SK-N-SH (cell line): ENCODE measurements at regions not wholly inside any gene's neighbourhood (a gene's known extent, or its start where the extent isn't known, plus 50 kb on each side); places are given as distances from the start of the nearest gene placed in this dataset.
"Not testable (repeated sequence)": the region's sequence is repeated elsewhere in the genome, so short reads cannot be mapped to it uniquely, and the experiment has no call there.

Source experiments
- CTCF ChIA-PET: fragments of 300-600, 350-600 bp; formaldehyde crosslinking; extraction: SDS; loops from one replicate; lab custom pipeline; 2021; lab: Yijun Ruan, JAX
- POLR2A ChIA-PET: fragments of 350-600 bp; sonication (Branson Sonifier 250); formaldehyde crosslinking; extraction: SDS; loops from one replicate; lab custom pipeline; 2020; ENCODE audit warnings: antibody characterized with exemption, inconsistent platforms; lab: Yijun Ruan, JAX
- DNase-seq: peaks from one replicate; pipeline ENCODE4 v3.0.0; 2012
- H2AFZ ChIP-seq: fragments of 200-600 bp; sonication (generic); 2 replicates; pipeline ENCODE4 v1.8.1; 2016; ENCODE audit warnings: antibody characterized with exemption, mild to moderate bottlenecking, low read depth
- H3F3A ChIP-seq: fragments of 200-600 bp; sonication (generic); replicated peaks from 2 replicates; pipeline ENCODE3; 2016; ENCODE audit warnings: antibody characterized with exemption, mild to moderate bottlenecking; ENCODE audit not compliant: insufficient read depth
- H3K27ac ChIP-seq, 2 experiments: fragments of 200-500 bp in 1 of 2; fragments of 200-600 bp in 1 of 2; sonication (Bioruptor generic) in 1 of 2; sonication (generic), shearing (Covaris generic) in 1 of 2; 2 replicates each; pipeline versions ENCODE4 v1.5.1 to v1.6.1; 2014 to 2016; ENCODE audit warnings: low read depth in 2 of 2, inconsistent platforms in 1 of 2, low read length in 1 of 2, mild to moderate bottlenecking in 1 of 2, mixed read lengths in 1 of 2
- H3K27me3 ChIP-seq: fragments of 200-600 bp; sonication (generic), shearing (Covaris generic); 2 replicates; pipeline ENCODE4 v1.6.1; 2016; ENCODE audit warnings: mixed run types; ENCODE audit not compliant: insufficient read depth
- H3K36me3 ChIP-seq, 2 experiments: fragments of 200-500 bp in 1 of 2; fragments of 200-600 bp in 1 of 2; sonication (Bioruptor generic) in 1 of 2; sonication (generic) in 1 of 2; replicated peaks in 1 of 2; 2 replicates each; pipeline versions ENCODE3 to v1.5.1; 2014 to 2016; ENCODE audit warnings: low read length in 1 of 2, mild to moderate bottlenecking in 1 of 2; ENCODE audit not compliant: insufficient read depth in 2 of 2, control insufficient read depth in 1 of 2
- H3K4me1 ChIP-seq, 2 experiments: fragments of 200-500 bp in 1 of 2; fragments of 200-600 bp in 1 of 2; sonication (Bioruptor generic) in 1 of 2; sonication (generic), shearing (Covaris generic) in 1 of 2; 2 replicates each; pipeline versions ENCODE4 v1.5.1 to v1.6.1; 2014 to 2016; ENCODE audit warnings: low read depth in 1 of 2, low read length in 1 of 2, mixed run types in 1 of 2; ENCODE audit not compliant: insufficient read depth in 2 of 2, control insufficient read depth in 1 of 2
- H3K4me2 ChIP-seq: fragments of 200-600 bp; sonication (generic), shearing (Covaris generic); 2 replicates; pipeline ENCODE4 v1.6.1; 2017; ENCODE audit warnings: mixed run types
- H3K4me3 ChIP-seq, 2 experiments: fragments of 200-500 bp in 1 of 2; fragments of 200-600 bp in 1 of 2; sonication (Bioruptor generic) in 1 of 2; sonication (generic), shearing (Covaris generic) in 1 of 2; 2 replicates each; pipeline versions ENCODE4 v1.5.1 to v1.8.1; 2014 to 2016; ENCODE audit warnings: low read depth in 2 of 2, inconsistent platforms in 1 of 2, low read length in 1 of 2, mild to moderate bottlenecking in 1 of 2, mixed read lengths in 1 of 2, moderate library complexity in 1 of 2
- H3K79me2 ChIP-seq: fragments of 200-600 bp; sonication (generic); 2 replicates; pipeline ENCODE4 v1.8.1; 2017; ENCODE audit warnings: mild to moderate bottlenecking; ENCODE audit not compliant: insufficient read depth
- H3K9ac ChIP-seq: fragments of 200-600 bp; sonication (generic); 2 replicates; pipeline ENCODE4 v1.6.1; 2017; ENCODE audit warnings: mixed run types
- H3K9me2 ChIP-seq: fragments of 200-600 bp; sonication (generic); 2 replicates; pipeline ENCODE4 v1.6.1; 2017; ENCODE audit warnings: mixed run types
- H3K9me3 ChIP-seq: fragments of 200-600 bp; sonication (generic); 2 replicates; pipeline ENCODE4 v1.6.1; 2017; ENCODE audit warnings: mixed run types, mild to moderate bottlenecking, moderate library complexity
- H4K20me1 ChIP-seq: fragments of 200-600 bp; sonication (generic); 2 replicates; pipeline ENCODE4 v1.6.1; 2017; ENCODE audit warnings: mild to moderate bottlenecking, mixed run types; ENCODE audit not compliant: insufficient read depth
- EP300 ChIP-seq, 2 experiments: IDR thresholded peaks; 2 replicates each; pipeline versions ENCODE4 v1.4.0 to v1.6.1; 2012; ENCODE audit warnings: borderline replicate concordance in 1 of 2, low read depth in 1 of 2, low read length in 1 of 2
- EZH2phosphoT487 ChIP-seq: fragments of 200-600 bp; sonication (generic); IDR thresholded peaks from 2 replicates; pipeline ENCODE4 v1.6.1; 2017; ENCODE audit warnings: low read depth, mixed run types, mild to moderate bottlenecking, antibody characterized with exemption, moderate library complexity, borderline replicate concordance
- FOSL2 ChIP-seq: IDR thresholded peaks from 2 replicates; pipeline ENCODE4 v1.4.0; 2012; ENCODE audit warnings: low read depth, mild to moderate bottlenecking, moderate library complexity, borderline replicate concordance
- GATA2 ChIP-seq: sonication (generic); formaldehyde crosslinking; IDR thresholded peaks from 2 replicates; pipeline ENCODE4 v1.5.0; 2020; ENCODE audit warnings: mild to moderate bottlenecking, missing genetic modification reagents
- IRF3 ChIP-seq: fragments of 150-350 bp; IDR thresholded peaks from 2 replicates; pipeline ENCODE4 v1.6.1; 2016; ENCODE audit warnings: mild to moderate bottlenecking, low read depth, low read length
- MAX ChIP-seq: IDR thresholded peaks from 2 replicates; pipeline ENCODE4 v1.4.0; 2012; ENCODE audit warnings: low read depth
- MXI1 ChIP-seq: IDR thresholded peaks from 2 replicates; pipeline ENCODE4 v1.6.1; 2012; ENCODE audit warnings: mild to moderate bottlenecking, low read depth, low read length, improper control_type of control experiment
- NRF1 ChIP-seq: IDR thresholded peaks from 2 replicates; pipeline ENCODE4 v1.6.1; 2012; ENCODE audit warnings: low read depth, mild to moderate bottlenecking, low read length
- PBX3 ChIP-seq: IDR thresholded peaks from 2 replicates; pipeline ENCODE4; 2012
- POLR2AphosphoS5 ChIP-seq: IDR thresholded peaks from 2 replicates; pipeline ENCODE4 v1.6.1; 2012; ENCODE audit warnings: low read depth, low read length
- RAD21 ChIP-seq: IDR thresholded peaks from 2 replicates; pipeline ENCODE4 v1.6.1; 2012; ENCODE audit warnings: mild to moderate bottlenecking, low read length
- RCOR1 ChIP-seq: fragments of 150-350 bp; IDR thresholded peaks from 2 replicates; pipeline ENCODE4 v1.6.1; 2017; ENCODE audit warnings: antibody characterized with exemption, low read length
- REST ChIP-seq: IDR thresholded peaks from 2 replicates; pipeline ENCODE4 v1.6.1; 2012; ENCODE audit warnings: mild to moderate bottlenecking, low read depth, low read length, moderate library complexity
- RXRA ChIP-seq: IDR thresholded peaks from 2 replicates; pipeline ENCODE4 v1.4.0; 2012; ENCODE audit warnings: low read depth, mild to moderate bottlenecking, borderline replicate concordance
- SMC3 ChIP-seq: IDR thresholded peaks from 2 replicates; pipeline ENCODE4 v1.6.1; 2012; ENCODE audit warnings: low read depth, low read length, improper control_type of control experiment
- TCF12 ChIP-seq: IDR thresholded peaks from 2 replicates; pipeline ENCODE4 v1.4.0; 2012
- TEAD4 ChIP-seq: IDR thresholded peaks from 2 replicates; pipeline ENCODE4 v1.4.0; 2012; ENCODE audit warnings: mild to moderate bottlenecking, borderline replicate concordance; ENCODE audit not compliant: insufficient read depth
- USF1 ChIP-seq: IDR thresholded peaks from 2 replicates; pipeline ENCODE4 v1.4.0; 2012; ENCODE audit warnings: low read depth, borderline replicate concordance
- USF2 ChIP-seq: fragments of 150-350 bp; IDR thresholded peaks from 2 replicates; pipeline ENCODE4 v1.6.1; 2017; ENCODE audit warnings: antibody characterized with exemption, low read length, low read depth, borderline replicate concordance
- ZBTB33 ChIP-seq: IDR thresholded peaks from 2 replicates; pipeline ENCODE4 v1.4.0; 2012; ENCODE audit warnings: low read depth, borderline replicate concordance
- WGBS: methylation state at CpG from one replicate; pipeline ENCODE4 v1.1.6; 2017; ENCODE audit warnings: low lambda C conversion rate; 5-methylcytosine and 5-hydroxymethylcytosine counted together

GRCh38 chr2:187906021-187906420 lies 351.8 kb upstream of the TFPI start:
- Histone ChIP-seq H4K20me1 (no peaks in the 10 kb centered on the region), H3F3A (no peaks in the 10 kb centered on the region), H3K27ac (no peak overlapping the region), H3K9me2 (no peaks in the 10 kb centered on the region), H3K27me3 (no peaks in the 10 kb centered on the region), H3K79me2 (no peaks in the 10 kb centered on the region), H3K4me2 (no peak overlapping the region), H3K4me3 (no peak overlapping the region), H3K36me3 (no peaks in the 10 kb centered on the region), H2AFZ (no peak overlapping the region), H3K9ac (no peak overlapping the region), H3K4me1 (no peaks in the 10 kb centered on the region; a peak in 1 of 4 replicates), H3K9me3 (no peaks in the 10 kb centered on the region)
- no peak for TF ChIP-seq TEAD4
- no peak for TF ChIP-seq MAX
- TF ChIP-seq FOSL2: no peak
- TF ChIP-seq IRF3: no peak
- TF ChIP-seq NRF1: no peak
- no peak for TF ChIP-seq USF2
- TF ChIP-seq EP300 (IDR thresholded peaks at IDR 0.05; ENCODE audit: borderline replicate concordance in 1 of 2, low read depth in 1 of 2, low read length in 1 of 2): no peak
- no peak for TF ChIP-seq TCF12
- TF ChIP-seq MXI1: no peak
- no peak for TF ChIP-seq ZBTB33
- TF ChIP-seq RCOR1: no peak
- no peak for TF ChIP-seq POLR2AphosphoS5
- TF ChIP-seq REST: no peak
- no peak for TF ChIP-seq EZH2phosphoT487
- no peak for TF ChIP-seq GATA2 (CRISPR knock-in tag)
- no peak for TF ChIP-seq SMC3
- TF ChIP-seq RXRA: no peak
- no peak for TF ChIP-seq PBX3
- TF ChIP-seq RAD21: no peak
- no peak for TF ChIP-seq USF1
- ChIA-PET POLR2A (no interaction called here), CTCF (no interaction called here)
- 85% methylated on average over 3 of the region's 3 CpGs for WGBS
- DNase-seq: no peak

- POLR2A ChIA-PET, H3K9ac ChIP-seq, H3K4me1 ChIP-seq, H3K36me3 ChIP-seq, H3K9me2 ChIP-seq, H3K27ac ChIP-seq, H3F3A ChIP-seq, H3K4me3 ChIP-seq, H4K20me1 ChIP-seq, H3K4me2 ChIP-seq, H2AFZ ChIP-seq, H3K79me2 ChIP-seq, CTCF ChIA-PET, H3K27me3 ChIP-seq, DNase-seq, H3K9me3 ChIP-seq: not testable (repeated sequence)
- WGBS: 100% methylated on average over 1 of the region's 1 CpG
These were observed 356.7 kb upstream of the TFPI start for GRCh38 chr2:187910922-187911321.
